Retinal pigment epithelial cell (primary cell): ENCODE measurements at regions not wholly inside any gene's neighbourhood (a gene's known extent, or its start where the extent isn't known, plus 50 kb on each side); places are given as distances from the start of the nearest gene placed in this dataset.

Source experiments
- DNase-seq: peaks from one replicate; pipeline ENCODE4 v3.0.0-alpha.2; 2010; ENCODE audit warnings: low read depth
- H3K4me3 ChIP-seq: 2 replicates; pipeline ENCODE4 v1.5.1; 2011; ENCODE audit warnings: mild to moderate bottlenecking, low read length, control low read depth, moderate library complexity
- TF ChIP-seq, protein P1 (sequence below): conservative IDR thresholded peaks from 2 replicates; pipeline ENCODE4 v1.5.1; 2011; ENCODE audit warnings: low read depth, low read length, control low read depth, inconsistent platforms

DNA sequence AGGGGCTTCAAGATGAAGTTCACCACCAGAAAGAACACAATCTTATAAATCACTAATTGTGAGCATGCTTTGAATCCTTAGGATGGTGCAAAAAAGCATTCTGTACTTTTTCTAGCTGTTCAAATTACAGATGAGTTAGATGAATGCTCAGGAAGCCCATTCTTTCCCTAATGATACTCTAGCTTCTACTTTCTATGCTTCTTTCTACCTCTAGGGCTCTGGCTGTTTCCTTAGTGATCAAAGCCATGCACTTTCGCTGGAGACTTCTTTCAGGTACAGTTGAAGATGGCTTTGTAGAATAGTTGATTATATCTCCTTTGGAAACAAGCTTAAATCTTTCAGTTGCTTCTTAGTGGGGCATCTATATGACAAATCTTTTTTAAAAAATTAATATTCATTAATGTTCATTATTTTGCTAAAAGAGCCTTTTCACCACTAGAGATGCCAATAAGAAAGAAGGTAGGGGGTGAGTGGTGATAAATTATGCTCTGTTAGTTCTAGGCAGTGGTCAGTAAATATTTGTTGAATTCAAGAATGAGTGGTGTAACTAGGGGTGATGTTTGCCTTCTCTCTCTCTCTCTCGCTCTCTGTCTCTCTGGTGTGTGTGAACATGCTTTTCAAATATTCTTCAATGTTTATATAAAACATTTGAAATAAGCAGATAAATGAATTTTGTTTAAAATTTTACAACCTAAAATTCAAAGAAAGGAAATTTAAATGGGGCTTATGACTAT is 169.4 kb downstream of the GLUD2 start:
- no peak for DNase-seq
- H3K4me3 ChIP-seq: no peak overlapping the region
- TF ChIP-seq, protein P1, sequence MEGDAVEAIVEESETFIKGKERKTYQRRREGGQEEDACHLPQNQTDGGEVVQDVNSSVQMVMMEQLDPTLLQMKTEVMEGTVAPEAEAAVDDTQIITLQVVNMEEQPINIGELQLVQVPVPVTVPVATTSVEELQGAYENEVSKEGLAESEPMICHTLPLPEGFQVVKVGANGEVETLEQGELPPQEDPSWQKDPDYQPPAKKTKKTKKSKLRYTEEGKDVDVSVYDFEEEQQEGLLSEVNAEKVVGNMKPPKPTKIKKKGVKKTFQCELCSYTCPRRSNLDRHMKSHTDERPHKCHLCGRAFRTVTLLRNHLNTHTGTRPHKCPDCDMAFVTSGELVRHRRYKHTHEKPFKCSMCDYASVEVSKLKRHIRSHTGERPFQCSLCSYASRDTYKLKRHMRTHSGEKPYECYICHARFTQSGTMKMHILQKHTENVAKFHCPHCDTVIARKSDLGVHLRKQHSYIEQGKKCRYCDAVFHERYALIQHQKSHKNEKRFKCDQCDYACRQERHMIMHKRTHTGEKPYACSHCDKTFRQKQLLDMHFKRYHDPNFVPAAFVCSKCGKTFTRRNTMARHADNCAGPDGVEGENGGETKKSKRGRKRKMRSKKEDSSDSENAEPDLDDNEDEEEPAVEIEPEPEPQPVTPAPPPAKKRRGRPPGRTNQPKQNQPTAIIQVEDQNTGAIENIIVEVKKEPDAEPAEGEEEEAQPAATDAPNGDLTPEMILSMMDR: no peak

DNA sequence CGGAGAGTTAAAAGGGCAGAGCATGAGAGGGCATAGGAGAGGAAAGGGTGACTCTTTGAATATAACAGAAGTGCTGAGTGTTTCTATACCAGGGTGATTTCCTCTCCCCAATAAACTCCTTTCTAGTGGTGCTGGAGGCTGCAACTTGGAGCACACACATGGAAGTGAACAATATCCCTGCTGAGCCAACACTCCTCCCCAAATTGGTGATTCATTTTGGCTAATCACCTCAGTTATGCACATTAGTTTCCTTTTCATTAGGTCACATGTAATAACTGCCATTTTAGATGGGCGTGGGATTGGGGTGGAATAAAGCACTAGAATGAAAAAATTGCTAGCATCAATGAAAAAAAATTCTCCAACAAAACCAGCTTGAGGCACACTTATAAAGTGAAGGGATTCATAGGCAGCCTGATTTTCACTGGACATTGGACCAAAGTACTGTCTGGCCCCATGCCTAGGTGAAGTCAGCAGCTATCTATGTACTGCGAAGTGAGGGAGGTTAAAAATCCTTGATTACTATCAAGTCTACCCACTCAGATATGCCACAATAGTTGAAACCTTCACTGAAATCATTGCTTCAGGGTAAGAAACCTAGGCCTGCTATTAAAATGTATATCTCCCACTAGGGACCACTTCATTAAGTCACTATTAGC is 174.0 kb downstream of the GLUD2 start:
- H3K4me3 ChIP-seq: no peak overlapping the region
- DNase-seq: no peak
- TF ChIP-seq, protein P1: no peak

DNA sequence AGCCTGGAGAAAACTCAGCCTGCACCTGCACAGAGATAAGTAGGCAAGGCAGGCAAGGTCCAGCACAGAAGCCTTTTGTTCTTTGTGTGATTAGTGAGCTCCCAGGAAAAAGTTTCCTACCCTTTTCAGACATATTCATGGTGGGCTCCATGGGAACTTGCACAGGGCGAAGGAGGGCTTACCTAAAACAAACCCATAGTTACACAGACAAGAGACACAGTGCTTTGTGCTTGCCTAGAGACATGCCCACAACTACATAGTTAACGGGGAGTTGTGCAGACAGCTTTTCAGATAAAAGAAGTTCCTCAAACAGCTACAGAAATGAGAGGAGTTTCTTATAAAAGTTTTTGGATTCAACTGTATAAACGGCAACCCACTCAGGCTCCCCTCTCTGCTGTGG is 180.5 kb downstream of the GLUD2 start:
- no peak for DNase-seq
- no peak overlapping the region for H3K4me3 ChIP-seq
- TF ChIP-seq, protein P1: no peak

DNA sequence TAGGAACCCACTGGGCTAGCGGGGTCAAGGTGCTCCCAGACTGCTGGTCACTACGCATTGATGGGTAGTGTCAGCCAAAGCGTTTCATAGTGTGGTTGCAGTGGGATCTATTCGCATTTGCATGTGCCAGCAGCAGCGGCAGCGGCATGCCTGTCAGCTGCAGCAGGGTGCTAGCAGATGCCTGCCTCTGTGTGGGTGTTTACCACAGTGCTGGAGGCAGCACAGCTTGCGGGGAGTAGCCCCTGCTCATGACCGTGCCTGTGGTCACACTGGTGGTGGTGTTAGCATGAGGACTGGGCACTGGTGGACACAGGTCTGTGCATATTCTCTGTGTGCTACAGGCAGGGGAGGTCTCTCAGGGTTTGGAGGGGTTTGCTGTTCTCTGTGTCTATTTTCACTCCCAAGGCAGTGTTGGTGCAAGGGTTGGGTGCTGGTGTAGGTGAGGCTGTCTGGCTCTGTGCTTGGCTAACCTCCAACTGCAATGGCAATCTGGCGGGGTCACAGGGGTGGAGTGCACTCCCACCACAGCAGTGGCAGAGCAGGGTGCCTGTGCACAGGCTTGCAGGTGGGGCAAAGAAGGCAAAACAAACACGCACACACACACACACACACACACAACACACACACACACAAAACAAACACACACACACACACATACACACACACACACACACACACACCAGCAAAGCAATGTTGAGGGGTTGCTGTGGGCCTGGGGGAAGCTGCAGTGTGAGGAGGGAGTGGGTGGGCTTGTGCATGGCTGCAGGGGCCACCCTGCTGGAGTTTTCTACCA is 184.4 kb downstream of the GLUD2 start:
- DNase-seq: no peak
- TF ChIP-seq, protein P1: no peak
- no peak overlapping the region for H3K4me3 ChIP-seq

DNA sequence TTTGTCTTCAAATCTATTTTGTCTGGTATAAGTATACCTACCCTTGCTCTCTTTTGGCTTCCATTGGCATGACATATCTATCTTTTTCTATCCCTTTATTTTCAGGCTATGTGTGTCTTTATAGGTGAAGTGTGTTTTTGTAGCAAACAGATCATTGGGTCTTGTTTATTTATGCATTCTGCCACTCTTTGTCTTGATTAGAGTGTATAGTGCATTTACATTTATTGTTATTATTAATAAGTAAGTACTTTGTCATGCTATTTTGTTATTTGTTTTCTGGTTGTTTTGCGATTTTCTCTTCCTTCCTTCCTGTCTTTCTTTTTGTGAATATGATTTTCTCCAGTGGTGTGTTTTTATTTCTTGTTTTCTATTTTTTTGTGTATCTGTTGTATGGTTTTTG is 188.6 kb downstream of the GLUD2 start:
- TF ChIP-seq, protein P1: no peak
- H3K4me3 ChIP-seq: no peak overlapping the region
- DNase-seq: no peak

DNA sequence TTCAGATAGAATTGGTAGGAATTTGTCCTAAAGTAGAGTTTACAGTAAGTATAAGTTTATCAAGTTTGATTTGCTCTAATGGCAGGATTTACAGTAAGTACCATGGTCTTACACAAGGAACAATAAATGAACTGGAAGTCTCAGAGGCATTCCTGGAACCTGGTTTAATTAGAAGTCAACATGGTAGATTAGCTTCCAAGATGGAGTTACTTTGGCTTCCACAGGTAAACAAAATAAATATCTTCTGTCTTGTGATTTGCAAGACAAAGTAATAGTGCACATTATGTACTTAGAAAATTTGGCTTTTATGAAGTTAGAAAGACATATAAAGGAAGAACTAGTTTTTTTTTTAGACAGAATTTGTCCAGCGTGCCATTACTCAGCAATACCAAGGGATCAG is 190.7 kb downstream of the GLUD2 start:
- H3K4me3 ChIP-seq: no peak overlapping the region
- TF ChIP-seq, protein P1: no peak

More for the DNA sequence above, 190.7 kb downstream of the GLUD2 start:
- DNase-seq: no peak
